ENCODE measurements at regions not wholly inside any gene's neighbourhood (a gene's known extent, or its start where the extent isn't known, plus 50 kb on each side); places are given as distances from the start of the nearest gene placed in this dataset.

- TF ChIP-seq CTCF (IDR thresholded peaks at IDR 0.05; ENCODE audit: poor library complexity) = no peak
- no peak for TF ChIP-seq EZH2phosphoT487 (IDR thresholded peaks at IDR 0.05; ENCODE audit: low read depth, severe bottlenecking, unreplicated experiment)
Measured at GRCh38 chr5:109935833-109936490, 246.2 kb downstream of the MAN2A1 start.

All from hepatocyte (in vitro differentiated cells).